ENCODE measurements at regions not wholly inside any gene's neighbourhood (a gene's known extent, or its start where the extent isn't known, plus 50 kb on each side); places are given as distances from the start of the nearest gene placed in this dataset.

DNA sequence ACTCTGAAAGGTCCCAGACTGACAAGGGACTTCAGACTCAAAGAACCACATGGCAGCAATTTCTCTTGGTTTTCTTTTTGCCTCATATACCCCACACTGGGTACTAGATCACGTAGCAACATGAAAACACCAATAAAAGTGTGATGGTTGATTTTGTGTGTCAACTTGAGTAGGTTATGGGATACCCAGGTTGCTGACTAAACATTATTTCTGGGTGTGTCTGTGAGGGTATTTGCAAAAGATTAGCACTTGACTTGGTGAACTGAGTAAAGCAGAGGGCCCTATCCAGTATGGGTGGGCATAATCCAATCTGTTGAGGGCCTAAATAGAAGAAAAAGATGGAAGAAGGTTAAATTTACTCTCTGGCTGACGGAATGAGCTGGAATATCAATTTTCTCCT lies 53.8 kb upstream of the ZNF618 start:
- TF ChIP-seq, protein P1, sequence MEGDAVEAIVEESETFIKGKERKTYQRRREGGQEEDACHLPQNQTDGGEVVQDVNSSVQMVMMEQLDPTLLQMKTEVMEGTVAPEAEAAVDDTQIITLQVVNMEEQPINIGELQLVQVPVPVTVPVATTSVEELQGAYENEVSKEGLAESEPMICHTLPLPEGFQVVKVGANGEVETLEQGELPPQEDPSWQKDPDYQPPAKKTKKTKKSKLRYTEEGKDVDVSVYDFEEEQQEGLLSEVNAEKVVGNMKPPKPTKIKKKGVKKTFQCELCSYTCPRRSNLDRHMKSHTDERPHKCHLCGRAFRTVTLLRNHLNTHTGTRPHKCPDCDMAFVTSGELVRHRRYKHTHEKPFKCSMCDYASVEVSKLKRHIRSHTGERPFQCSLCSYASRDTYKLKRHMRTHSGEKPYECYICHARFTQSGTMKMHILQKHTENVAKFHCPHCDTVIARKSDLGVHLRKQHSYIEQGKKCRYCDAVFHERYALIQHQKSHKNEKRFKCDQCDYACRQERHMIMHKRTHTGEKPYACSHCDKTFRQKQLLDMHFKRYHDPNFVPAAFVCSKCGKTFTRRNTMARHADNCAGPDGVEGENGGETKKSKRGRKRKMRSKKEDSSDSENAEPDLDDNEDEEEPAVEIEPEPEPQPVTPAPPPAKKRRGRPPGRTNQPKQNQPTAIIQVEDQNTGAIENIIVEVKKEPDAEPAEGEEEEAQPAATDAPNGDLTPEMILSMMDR (conservative IDR thresholded peaks at IDR 0.05): no peak
- H3K27ac ChIP-seq: no peak overlapping the region

DNA sequence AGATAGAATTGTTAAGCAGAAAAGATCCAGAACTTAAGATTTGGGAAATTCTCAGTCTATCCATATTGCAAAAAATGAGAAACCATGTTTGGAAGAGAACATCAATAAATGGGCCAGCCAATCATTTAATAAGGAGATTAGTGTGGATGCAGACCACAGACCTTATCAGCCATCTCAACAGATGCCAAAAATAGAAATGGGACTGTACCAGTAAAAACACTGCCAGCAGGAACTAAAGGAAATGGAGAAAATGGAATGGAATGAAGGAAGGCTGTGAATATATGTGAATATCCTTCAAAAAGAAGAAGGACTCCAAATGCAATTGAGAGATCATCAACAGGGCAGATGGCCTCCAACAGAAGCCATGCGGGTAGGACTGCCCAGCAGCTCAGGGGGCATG lies 52.7 kb upstream of the ZNF618 start:
- H3K27ac ChIP-seq: no peak overlapping the region
- TF ChIP-seq, protein P1 (conservative IDR thresholded peaks at IDR 0.05): no peak
